ENCODE measurements at regions not wholly inside any gene's neighbourhood (a gene's known extent, or its start where the extent isn't known, plus 50 kb on each side); places are given as distances from the start of the nearest gene placed in this dataset.

GRCh38 chr7:96770758-96771157 is 61.1 kb upstream of the SEM1 start:
- WGBS, 2 donors (ENCODE audit: low coverage in 1 of 2) = 62 to 75% methylated on average over 5 of the region's 5 CpGs
- intact Hi-C loops (cut with DNase I; ENCODE audit: low total_unique reads) (no loop called here), in situ Hi-C loops (cut with MboI; ENCODE audit: low pct_ligation_motif_present in 1 of 4, low pct_unique_long_range_greater_than_20kb in 1 of 4, low sequenced_read_pairs in 3 of 4) (loop anchor here in 1 of 4 donors (25.0 kb wide), 1 partner anchor 158 kb away; no protein-coding TSS in a partner anchor)
- TF ChIP-seq POLR2AphosphoS5 (IDR thresholded peaks at IDR 0.05) (no peak), EP300 (IDR thresholded peaks at IDR 0.05; ENCODE audit: low read depth) (no peak)
- DNase-seq = no peak
- Histone ChIP-seq H3K4me1 (no peaks in the 10 kb centered on the region), H3K27me3 (no peaks in the 10 kb centered on the region), H3K27ac (no peak overlapping the region), H3K36me3 (no peaks in the 10 kb centered on the region), H3K4me3 (no peak overlapping the region), H3K9me3 (no peaks in the 10 kb centered on the region)

DNA sequence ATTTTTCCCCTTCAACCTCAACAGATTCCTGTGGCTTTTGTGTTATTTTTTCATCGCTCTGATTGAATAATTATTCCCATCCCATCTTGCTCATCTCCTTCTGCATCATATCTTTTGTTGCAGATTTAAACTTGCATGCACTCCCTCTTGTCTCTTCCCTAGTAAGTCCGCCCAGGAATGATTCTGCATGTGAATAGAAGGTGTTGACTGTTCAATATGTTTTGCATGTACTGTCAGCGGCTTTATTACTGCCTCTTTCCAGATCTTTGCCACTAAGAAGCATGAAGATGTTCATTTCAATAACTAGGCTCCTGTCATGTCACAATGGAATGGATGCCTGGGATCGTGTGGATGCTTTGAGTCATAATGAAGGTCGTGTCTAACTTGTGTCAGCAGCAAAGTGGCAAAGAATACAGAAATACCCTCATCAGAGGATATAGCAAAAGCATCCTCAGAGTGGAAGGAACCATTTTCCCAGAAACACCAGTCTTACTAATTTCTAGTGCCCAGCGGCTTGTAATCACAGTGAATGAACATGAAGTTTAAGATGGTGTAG is 62.6 kb upstream of the SEM1 start:
- no peak for TF ChIP-seq CTCF (IDR thresholded peaks at IDR 0.05)
- TF ChIP-seq POLR2AphosphoS5 (IDR thresholded peaks at IDR 0.05) = no peak
- no peak for TF ChIP-seq POLR2A (IDR thresholded peaks at IDR 0.05)
- TF ChIP-seq EP300 (IDR thresholded peaks at IDR 0.05; ENCODE audit: low read depth) = no peak
- H3K27me3 ChIP-seq = no peaks in the 10 kb centered on the region
- H3K4me1 ChIP-seq = no peaks in the 10 kb centered on the region
- WGBS, 2 donors (ENCODE audit: low coverage in 1 of 2) = 65 to 73% methylated on average over 5 to 6 of the region's 6 CpGs
- no peak for DNase-seq
- H3K4me3 ChIP-seq = no peak overlapping the region
- no peak overlapping the region for H3K27ac ChIP-seq
- H3K36me3 ChIP-seq = no peaks in the 10 kb centered on the region
- in situ Hi-C loops (cut with MboI; ENCODE audit: low pct_ligation_motif_present in 1 of 4, low pct_unique_long_range_greater_than_20kb in 1 of 4, low sequenced_read_pairs in 3 of 4) = loop anchor here in 1 of 4 donors (25.0 kb wide), 1 partner anchor 160 kb away; no protein-coding TSS in a partner anchor
- intact Hi-C loops (cut with DNase I; ENCODE audit: low total_unique reads) = no loop called here
- no peaks in the 10 kb centered on the region for H3K9me3 ChIP-seq

GRCh38 chr7:96773483-96773882 is 63.8 kb upstream of the SEM1 start:
- no peaks in the 10 kb centered on the region for H3K27me3 ChIP-seq
- H3K9me3 ChIP-seq = no peaks in the 10 kb centered on the region
- in situ Hi-C loops (cut with MboI; ENCODE audit: low pct_ligation_motif_present in 1 of 4, low pct_unique_long_range_greater_than_20kb in 1 of 4, low sequenced_read_pairs in 3 of 4) = loop anchor here in 1 of 4 donors (25.0 kb wide), 1 partner anchor 161 kb away; no protein-coding TSS in a partner anchor
- TF ChIP-seq POLR2A (IDR thresholded peaks at IDR 0.05) = no peak
- TF ChIP-seq EP300 (IDR thresholded peaks at IDR 0.05; ENCODE audit: low read depth) = no peak
- TF ChIP-seq POLR2AphosphoS5 (IDR thresholded peaks at IDR 0.05) = no peak
- TF ChIP-seq CTCF (IDR thresholded peaks at IDR 0.05) = no peak
- DNase-seq = no peak
- no peaks in the 10 kb centered on the region for H3K36me3 ChIP-seq
- no peaks in the 10 kb centered on the region for H3K4me1 ChIP-seq
- no peak overlapping the region for H3K4me3 ChIP-seq
- intact Hi-C loops (cut with DNase I; ENCODE audit: low total_unique reads) = no loop called here
- WGBS, 2 donors (ENCODE audit: low coverage in 1 of 2) = 53 to 54% methylated on average over 1 of the region's 1 CpG
- no peak overlapping the region for H3K27ac ChIP-seq

- WGBS, 2 donors (ENCODE audit: low coverage in 1 of 2) = 83 to 92% methylated on average over 2 to 3 of the region's 3 CpGs
- DNase-seq = no peak
- intact Hi-C loops (cut with DNase I; ENCODE audit: low total_unique reads) (no loop called here), in situ Hi-C loops (cut with MboI; ENCODE audit: low pct_ligation_motif_present in 1 of 4, low pct_unique_long_range_greater_than_20kb in 1 of 4, low sequenced_read_pairs in 3 of 4) (loop anchor here in 1 of 4 donors (25.0 kb wide), 1 partner anchor 162 kb away; no protein-coding TSS in a partner anchor)
- Histone ChIP-seq H3K9me3 (no peaks in the 10 kb centered on the region), H3K36me3 (no peaks in the 10 kb centered on the region), H3K27me3 (no peaks in the 10 kb centered on the region), H3K4me3 (no peak overlapping the region), H3K27ac (no peak overlapping the region), H3K4me1 (no peaks in the 10 kb centered on the region)
- no peak for TF ChIP-seq EP300 (IDR thresholded peaks at IDR 0.05; ENCODE audit: low read depth)
Measured at GRCh38 chr7:96774358-96774757, 64.7 kb upstream of the SEM1 start.

GRCh38 chr7:96775046-96775445 is 65.4 kb upstream of the SEM1 start:
- 84 to 88% methylated on average over 8 of the region's 8 CpGs for WGBS, 2 donors (ENCODE audit: low coverage in 1 of 2)

More at GRCh38 chr7:96775046-96775445, 65.4 kb upstream of the SEM1 start:
- in situ Hi-C loops (cut with MboI; ENCODE audit: low pct_ligation_motif_present in 1 of 4, low pct_unique_long_range_greater_than_20kb in 1 of 4, low sequenced_read_pairs in 3 of 4) = no loop called here
- no peaks in the 10 kb centered on the region for H3K4me1 ChIP-seq
- H3K27ac ChIP-seq = no peak overlapping the region
- H3K9me3 ChIP-seq = no peaks in the 10 kb centered on the region
- no peaks in the 10 kb centered on the region for H3K36me3 ChIP-seq
- H3K4me3 ChIP-seq = no peak overlapping the region
- TF ChIP-seq POLR2AphosphoS5 (IDR thresholded peaks at IDR 0.05) (no peak), EP300 (IDR thresholded peaks at IDR 0.05; ENCODE audit: low read depth) (no peak), CTCF (IDR thresholded peaks at IDR 0.05) (no peak), POLR2A (IDR thresholded peaks at IDR 0.05) (no peak)
- no peak for DNase-seq
- intact Hi-C loops (cut with DNase I; ENCODE audit: low total_unique reads) = no loop called here
- no peaks in the 10 kb centered on the region for H3K27me3 ChIP-seq

Data from transverse colon (tissue), 4 donors.